Breast epithelium (tissue), 3 donors: ENCODE measurements at regions not wholly inside any gene's neighbourhood (a gene's known extent, or its start where the extent isn't known, plus 50 kb on each side); places are given as distances from the start of the nearest gene placed in this dataset.

Experiments used
- CTCF ChIP-seq, 3 donors: fragments of 450-650 bp; IDR thresholded peaks; one replicate each; pipeline ENCODE4 v1.5.1; 2016 to 2017; ENCODE audit warnings: antibody characterized with exemption in 3 of 3, mild to moderate bottlenecking in 3 of 3, moderate library complexity in 3 of 3
- POLR2A ChIP-seq: fragments of 450-650 bp; IDR thresholded peaks from one replicate; pipeline ENCODE4 v1.6.1; 2016; ENCODE audit warnings: antibody characterized with exemption, mild to moderate bottlenecking, moderate library complexity
- POLR2AphosphoS5 ChIP-seq, 3 donors: sonication (generic); formaldehyde crosslinking; IDR thresholded peaks; one replicate each; pipeline ENCODE4 v1.6.1; 2017; ENCODE audit warnings: antibody characterized with exemption in 3 of 3

- TF ChIP-seq POLR2A, result no peak
- no peak for TF ChIP-seq CTCF (IDR thresholded peaks at IDR 0.05)
- no peak for TF ChIP-seq POLR2AphosphoS5 (IDR thresholded peaks at IDR 0.05)
These were observed 65.9 kb upstream of the PPP2R3B start for GRCh38 chrX:452598-452997.
